HEK293 (cell line): ENCODE measurements at regions not wholly inside any gene's neighbourhood (a gene's known extent, or its start where the extent isn't known, plus 50 kb on each side); places are given as distances from the start of the nearest gene placed in this dataset.

Experiments
- CTCF ChIP-seq: fragments of 450-650 bp; formaldehyde crosslinking; IDR thresholded peaks from 2 replicates; pipeline ENCODE4 v1.5.1; 2016; ENCODE audit warnings: missing biosample characterization, missing genetic modification characterization
- KLF9 ChIP-seq: fragments of 450-650 bp; formaldehyde crosslinking; IDR thresholded peaks from 2 replicates; pipeline ENCODE4 v1.5.1; 2016; ENCODE audit warnings: missing biosample characterization, missing genetic modification characterization, low read depth
- PRDM6 ChIP-seq: fragments of 450-650 bp; formaldehyde crosslinking; IDR thresholded peaks from 2 replicates; pipeline ENCODE4 v1.5.1; 2017; ENCODE audit warnings: missing biosample characterization, missing genetic modification characterization
- REPIN1 ChIP-seq: fragments of 450-650 bp; formaldehyde crosslinking; IDR thresholded peaks from 2 replicates; pipeline ENCODE4 v1.5.1; 2017; ENCODE audit warnings: missing biosample characterization, missing genetic modification characterization, low read depth
- REST ChIP-seq: fragments of 450-650 bp; formaldehyde crosslinking; IDR thresholded peaks from 2 replicates; pipeline ENCODE4 v1.5.1; 2016; ENCODE audit warnings: missing biosample characterization, missing genetic modification characterization
- YY1 ChIP-seq: fragments of 450-650 bp; formaldehyde crosslinking; IDR thresholded peaks from 2 replicates; pipeline ENCODE4 v1.5.1; 2018; ENCODE audit warnings: missing biosample characterization, missing genetic modification characterization
- ZNF121 ChIP-seq: fragments of 450-650 bp; formaldehyde crosslinking; IDR thresholded peaks from 2 replicates; pipeline ENCODE4 v1.5.1; 2016; ENCODE audit warnings: missing biosample characterization, missing genetic modification characterization
- ZNF24 ChIP-seq: fragments of 450-650 bp; formaldehyde crosslinking; IDR thresholded peaks from 2 replicates; pipeline ENCODE4 v1.5.1; 2016; ENCODE audit warnings: missing biosample characterization, missing genetic modification characterization
- ZNF449 ChIP-seq: fragments of 450-650 bp; formaldehyde crosslinking; IDR thresholded peaks from 2 replicates; pipeline ENCODE4 v1.5.1; 2017; ENCODE audit warnings: missing biosample characterization, mild to moderate bottlenecking, missing genetic modification characterization, moderate library complexity
- ZNF530 ChIP-seq: fragments of 450-650 bp; formaldehyde crosslinking; IDR thresholded peaks from 2 replicates; pipeline ENCODE4 v1.5.1; 2016; ENCODE audit warnings: low read depth, missing biosample characterization, missing genetic modification characterization
- ZNF596 ChIP-seq: fragments of 450-650 bp; IDR thresholded peaks from 2 replicates; pipeline ENCODE4 v1.5.0; 2018; ENCODE audit warnings: missing biosample characterization, mild to moderate bottlenecking, missing genetic modification characterization, moderate library complexity
- ZNF664 ChIP-seq: fragments of 450-650 bp; formaldehyde crosslinking; IDR thresholded peaks from 2 replicates; pipeline ENCODE4 v1.5.1; 2016; ENCODE audit warnings: missing biosample characterization, missing genetic modification characterization
- ZNF701 ChIP-seq: fragments of 450-650 bp; formaldehyde crosslinking; IDR thresholded peaks from 2 replicates; pipeline ENCODE4 v1.5.1; 2016; ENCODE audit warnings: missing biosample characterization, missing genetic modification characterization

- TF ChIP-seq CTCF (tag by site-specific recombination) (no peak), YY1 (tag by site-specific recombination) (no peak), PRDM6 (tag by site-specific recombination) (no peak), ZNF596 (tag by site-specific recombination) (no peak), ZNF530 (tag by site-specific recombination) (no peak), REST (tag by site-specific recombination) (no peak), REPIN1 (tag by site-specific recombination) (no peak), ZNF701 (no peak), ZNF121 (tag by site-specific recombination) (no peak), KLF9 (tag by site-specific recombination) (no peak), ZNF449 (tag by site-specific recombination) (no peak), ZNF664 (tag by site-specific recombination) (no peak), ZNF24 (tag by site-specific recombination) (no peak)
Observed at GRCh38 chr10:21217748-21218367, 307.6 kb downstream of the SKIDA1 start.
